GM19397 (cell line): ENCODE measurements at regions not wholly inside any gene's neighbourhood (a gene's known extent, or its start where the extent isn't known, plus 50 kb on each side); places are given as distances from the start of the nearest gene placed in this dataset.
"Not testable (repeated sequence)": the region's sequence is repeated elsewhere in the genome, so short reads cannot be mapped to it uniquely, and the experiment has no call there.

Experiments
- ATAC-seq: cut with Tn5 transposase; IDR thresholded peaks from one replicate; pipeline ENCODE4 v1.9.1; 2021; ENCODE audit warnings: mild to moderate bottlenecking, moderate library complexity; ENCODE audit not compliant: unreplicated experiment

DNA sequence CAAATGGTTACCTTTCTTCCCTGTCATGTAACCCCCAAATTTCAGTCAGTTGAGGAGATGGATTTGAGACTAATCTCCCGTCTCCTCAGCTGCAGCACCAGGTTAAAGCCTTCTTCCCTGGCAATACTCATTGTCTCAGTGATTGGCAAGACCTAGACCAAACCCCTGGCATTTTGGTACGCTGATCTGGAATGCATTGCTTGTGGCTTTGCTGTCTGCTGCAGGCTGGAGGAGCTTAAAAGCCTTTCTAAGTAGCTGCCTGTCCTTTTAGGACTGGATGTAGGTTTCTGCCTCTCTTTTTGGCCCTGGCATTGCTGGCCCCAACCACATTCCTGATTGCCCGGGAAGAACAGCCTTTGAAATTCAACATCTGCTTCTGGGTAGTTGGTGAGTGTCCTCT is 729.6 kb upstream of the GJE1 start:
- no peak for ATAC-seq

DNA sequence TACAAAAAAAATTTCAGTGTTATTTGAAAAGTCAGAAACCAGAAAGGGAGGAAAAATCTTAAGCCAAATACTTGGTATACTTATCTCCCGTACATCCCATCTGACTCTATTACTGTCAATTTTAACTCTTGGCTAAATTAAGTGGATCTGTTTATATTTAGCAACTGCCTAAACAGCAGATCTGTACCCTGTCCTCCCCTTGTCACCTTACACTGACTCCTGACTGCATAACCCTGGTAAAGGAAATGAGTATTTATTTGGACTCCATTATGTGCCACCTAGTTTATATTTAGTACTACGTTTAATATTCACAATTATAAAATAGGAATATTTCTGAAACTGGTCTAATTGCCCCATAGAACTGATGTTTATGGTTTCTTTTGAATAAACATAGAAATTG is 730.2 kb upstream of the GJE1 start:
- no peak for ATAC-seq

DNA sequence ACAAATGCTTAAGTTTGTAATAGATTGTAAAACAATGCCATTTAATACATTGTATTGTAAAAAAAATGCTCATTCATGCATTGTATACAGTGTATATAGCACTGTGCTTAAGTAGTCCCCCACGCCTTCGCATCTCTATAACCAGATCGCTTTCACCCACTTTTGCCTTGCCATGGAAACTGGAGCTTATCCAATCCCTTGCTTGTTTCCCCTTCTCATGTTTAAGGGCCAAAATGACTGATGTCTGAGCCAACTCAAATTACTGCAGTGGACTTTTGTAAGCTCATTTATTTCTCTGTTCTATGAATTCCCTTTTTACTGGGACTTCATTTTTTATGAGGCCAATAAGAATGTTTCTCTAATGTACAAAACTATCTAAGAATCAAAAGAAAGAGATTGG is 730.9 kb upstream of the GJE1 start:
- no peak for ATAC-seq

DNA sequence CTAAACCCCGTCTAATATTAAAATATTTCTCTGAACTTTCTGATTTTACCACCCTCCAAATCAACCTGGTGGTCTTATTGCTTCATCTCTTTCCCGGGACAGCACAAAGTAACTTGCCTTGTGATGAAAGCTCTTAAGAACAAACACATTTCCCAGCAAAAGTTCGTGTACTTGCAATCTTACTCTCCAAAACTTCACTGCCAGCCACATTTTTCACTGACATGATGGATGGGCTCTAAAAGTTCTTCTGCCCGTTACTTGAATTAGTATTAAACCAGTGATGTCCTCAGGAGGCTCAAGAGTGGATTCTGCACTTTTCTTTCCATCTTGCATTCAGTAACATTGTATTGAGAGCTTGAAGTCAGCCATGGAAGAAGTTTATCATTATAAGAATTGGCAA is 731.6 kb upstream of the GJE1 start:
- ATAC-seq: no peak

DNA sequence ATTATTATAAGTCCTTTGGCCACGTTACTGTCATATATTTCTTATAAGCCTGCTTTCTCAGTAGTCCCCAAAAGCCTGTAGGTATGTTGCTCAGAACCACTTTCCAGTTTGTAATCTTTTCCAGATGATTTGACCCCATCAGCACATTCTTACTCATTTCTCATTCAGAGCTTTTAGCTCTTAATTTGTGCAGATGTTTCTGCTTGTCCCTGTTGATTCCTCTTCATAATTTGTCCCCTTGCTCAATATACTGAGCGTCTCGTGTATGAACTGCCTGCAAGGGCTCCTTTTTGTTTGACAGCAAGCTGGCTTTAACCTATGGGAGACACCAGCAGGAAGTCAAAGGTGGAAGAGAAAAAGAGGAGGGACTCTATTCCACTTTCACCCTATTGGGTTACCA is 733.8 kb upstream of the GJE1 start:
- ATAC-seq: no peak

DNA sequence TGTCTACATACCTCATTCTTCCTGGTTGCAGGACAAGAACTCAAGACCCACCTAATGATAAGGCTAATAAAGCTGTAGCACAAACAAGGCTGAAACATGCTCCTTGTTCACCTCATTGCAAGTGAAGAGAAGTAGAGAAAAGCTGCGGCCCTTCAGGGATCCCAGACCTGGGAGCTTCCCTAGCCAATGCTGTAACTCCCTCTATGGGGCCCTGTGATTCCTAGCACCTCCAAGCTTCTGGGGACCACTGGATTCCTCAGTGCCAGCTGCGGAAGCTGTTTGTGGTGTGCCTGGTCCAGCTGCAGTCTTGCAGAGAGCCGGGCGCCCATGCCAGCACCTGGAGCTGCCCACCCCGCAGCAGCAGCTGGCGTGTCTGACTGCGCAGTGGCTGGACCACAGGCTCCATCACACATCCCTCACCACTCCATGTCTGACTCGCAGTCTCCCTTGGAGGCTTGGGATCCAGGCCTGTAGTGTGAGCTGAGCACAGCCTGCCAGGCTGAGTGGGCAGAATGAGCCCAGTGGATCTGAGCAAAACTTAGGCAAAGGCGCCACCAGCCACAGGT is 737.2 kb upstream of the GJE1 start:
- ATAC-seq: no peak

DNA sequence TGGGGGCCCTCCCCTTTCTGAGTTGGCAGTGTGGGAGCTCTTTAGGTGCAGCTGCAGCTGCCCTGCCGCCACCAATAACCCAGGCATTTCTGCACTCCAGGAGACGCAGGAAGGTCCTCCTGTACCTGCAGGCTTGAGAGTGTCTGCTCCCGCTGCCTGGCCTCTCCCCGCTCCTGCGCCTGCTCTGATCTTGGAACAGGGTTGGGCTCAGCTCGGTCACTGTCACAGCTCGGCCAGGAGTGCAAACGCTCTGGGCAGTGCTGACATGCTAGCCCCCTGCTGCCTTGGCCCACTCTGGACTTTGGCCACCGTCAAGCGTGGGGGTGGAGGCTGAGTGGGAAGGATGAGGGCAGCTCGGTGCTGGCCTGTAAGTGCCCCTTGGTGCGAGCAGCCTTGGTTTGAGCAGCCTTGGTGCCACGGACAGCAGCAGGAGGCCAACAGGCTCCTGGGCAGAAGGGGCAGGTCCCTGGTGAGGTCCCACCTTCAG is 738.1 kb upstream of the GJE1 start:
- no peak for ATAC-seq

DNA sequence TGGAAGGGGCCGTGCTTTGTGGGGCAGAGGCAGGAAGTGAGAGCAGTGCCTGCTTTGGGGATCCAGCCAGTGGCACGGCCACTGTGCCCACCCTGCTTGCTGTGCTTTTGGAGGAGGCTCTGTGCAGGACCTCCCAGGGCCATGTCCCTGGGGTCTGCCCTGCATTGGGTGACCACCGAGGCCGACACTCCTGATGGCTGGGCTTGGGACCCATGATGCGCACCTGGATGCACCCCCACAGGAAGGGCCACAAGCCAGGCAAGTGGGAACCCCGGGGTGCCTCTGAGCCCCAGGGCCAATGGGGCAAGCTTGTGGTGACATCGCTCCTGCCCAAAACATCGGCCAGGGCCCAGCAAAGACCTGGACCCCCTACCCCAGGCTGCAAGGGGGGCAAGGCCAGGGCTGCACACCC is 738.6 kb upstream of the GJE1 start:
- ATAC-seq: no peak

DNA sequence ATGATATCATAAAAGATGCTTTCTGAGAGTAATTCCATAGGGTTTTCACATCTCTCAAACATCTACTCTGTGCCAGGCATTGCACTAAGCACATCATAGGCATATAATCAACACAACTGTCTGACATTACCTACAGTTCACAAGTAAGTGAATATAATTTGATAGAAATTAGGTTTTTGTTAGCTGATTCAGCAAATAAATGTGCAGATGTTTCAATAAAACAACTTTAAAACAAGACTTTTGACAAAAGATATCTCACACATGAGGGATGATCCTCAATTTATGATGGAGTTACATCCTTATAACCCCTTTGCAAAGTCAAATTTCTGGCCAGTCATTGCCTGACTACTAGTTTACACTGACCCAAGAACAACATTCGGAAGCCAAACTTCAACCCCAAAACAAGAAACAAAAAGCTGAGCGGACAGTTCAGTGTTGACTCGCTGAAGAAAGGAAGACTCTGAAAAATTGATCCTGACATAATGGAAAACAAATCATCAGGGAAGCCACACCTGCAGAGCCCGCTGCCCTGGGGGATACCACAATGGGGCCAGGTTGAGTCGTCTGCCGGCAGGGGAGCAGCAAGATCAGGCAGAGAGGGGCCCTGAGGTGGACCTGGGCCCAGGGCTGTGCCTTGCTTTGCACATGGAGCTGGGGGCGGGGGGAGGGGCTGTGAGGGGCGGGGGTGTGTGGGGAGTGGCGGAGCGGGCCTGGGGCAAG is 739.2 kb upstream of the GJE1 start:
- no peak for ATAC-seq

DNA sequence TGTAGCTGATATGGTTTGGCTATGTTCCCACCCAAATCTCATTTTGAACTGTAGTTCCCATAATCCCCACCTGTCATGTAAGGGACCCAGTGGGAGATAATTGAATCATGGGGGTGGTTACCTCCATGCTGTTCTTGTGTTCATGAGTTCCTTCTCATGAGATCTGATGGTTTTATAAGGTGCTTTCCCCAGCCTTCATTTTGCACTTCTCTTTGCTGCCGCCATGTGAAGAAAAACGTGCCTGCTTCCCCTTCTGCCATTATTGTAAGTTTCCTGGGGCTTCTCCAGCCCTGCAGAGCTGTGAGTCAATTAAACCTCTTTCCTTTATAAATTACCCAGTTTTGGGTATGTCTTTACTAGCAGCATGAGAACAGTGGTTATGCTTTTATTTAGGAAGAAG is 741.6 kb upstream of the GJE1 start:
- ATAC-seq: not testable (repeated sequence)

DNA sequence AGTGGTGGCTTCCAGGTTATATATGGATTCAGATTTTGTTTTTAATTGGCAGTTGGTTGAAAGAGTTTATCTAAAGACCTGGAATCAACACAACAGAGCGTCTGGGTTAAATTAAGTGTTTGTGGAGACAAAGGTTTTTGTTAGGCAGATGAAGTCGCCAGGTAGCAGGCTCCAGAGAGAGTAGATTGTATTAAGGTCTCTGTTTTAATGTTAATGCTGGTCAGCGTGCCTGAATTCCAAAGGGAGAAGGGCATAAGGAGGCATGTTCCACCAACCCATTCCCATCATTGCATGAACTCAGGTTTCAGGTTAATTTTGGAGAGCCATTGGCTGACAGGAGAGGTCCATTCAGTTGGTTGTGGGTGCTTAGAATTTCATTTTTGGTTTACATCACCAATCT is 744.1 kb upstream of the GJE1 start:
- ATAC-seq: no peak

DNA sequence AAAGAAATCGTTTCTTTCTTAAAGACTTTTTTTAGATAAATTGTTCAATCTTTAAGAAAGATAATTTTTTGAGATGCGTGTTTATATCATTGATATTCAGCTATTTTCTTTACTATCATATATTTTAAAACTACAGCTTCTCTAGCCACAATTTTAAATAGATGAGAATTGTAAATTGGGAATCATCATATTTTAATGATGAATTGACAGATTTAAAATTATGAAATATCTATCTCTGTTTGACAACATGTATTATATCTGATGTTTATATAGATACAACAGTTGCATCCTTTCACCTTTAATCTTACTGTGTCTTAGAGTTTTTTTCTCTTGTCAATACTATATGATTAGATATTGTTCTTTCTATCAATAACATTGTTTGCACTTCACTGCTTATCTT is 762.3 kb upstream of the GJE1 start:
- ATAC-seq: no peak

DNA sequence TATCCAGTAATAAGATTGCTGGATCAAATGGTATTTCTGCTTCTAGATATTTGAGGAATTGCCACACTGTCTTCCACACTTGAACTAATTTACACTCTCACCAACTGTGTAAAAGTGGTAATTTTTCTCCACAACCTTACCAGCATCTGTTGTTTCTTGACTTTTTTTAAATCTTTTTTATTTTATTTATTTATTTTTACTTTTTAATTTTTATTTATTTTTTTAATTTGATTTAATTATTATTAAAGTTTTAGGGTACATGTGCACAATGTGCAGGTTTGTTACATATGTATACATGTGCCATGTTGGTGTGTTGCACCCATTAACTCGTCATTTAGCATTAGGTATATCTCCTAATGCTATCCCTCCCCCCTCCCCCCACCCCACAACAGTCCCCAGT is 765.9 kb upstream of the GJE1 start:
- not testable (repeated sequence) for ATAC-seq

DNA sequence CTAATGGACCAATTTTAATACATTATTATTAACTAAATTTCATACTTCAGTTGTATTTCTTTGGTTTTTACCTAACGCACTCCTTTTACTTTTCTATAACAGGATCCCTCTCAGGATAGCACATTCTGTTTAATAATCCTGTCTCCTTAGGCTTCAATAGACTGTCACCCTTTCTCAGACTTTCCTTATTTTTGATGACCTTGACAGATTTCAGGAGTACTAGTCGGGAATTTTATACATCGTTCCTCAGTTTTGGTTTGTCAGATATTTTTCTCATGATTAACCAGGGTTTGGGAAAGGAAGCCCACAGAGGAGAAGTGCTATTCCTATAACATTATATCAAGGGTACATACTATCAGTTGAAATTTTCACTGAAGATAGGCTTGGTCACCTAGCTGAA is 768.0 kb upstream of the GJE1 start:
- no peak for ATAC-seq

DNA sequence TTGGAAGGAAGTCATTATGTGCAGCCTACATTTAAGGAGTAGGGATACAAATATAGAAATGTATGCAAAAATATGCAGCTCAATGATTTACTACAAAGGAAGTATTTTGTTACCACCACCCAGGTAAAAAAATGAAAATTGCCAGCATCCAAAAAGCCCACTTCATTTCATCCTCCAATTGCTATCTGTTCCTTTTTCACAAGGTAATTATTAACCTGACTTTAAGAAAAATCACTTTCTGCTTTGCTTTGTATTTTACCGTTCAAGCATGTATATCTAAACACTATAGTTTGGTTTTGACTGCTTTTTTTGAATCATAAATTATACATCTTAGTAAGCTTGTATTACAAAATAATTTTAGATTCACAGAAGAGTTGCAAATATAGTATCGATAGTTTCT is 768.5 kb upstream of the GJE1 start:
- ATAC-seq: no peak

DNA sequence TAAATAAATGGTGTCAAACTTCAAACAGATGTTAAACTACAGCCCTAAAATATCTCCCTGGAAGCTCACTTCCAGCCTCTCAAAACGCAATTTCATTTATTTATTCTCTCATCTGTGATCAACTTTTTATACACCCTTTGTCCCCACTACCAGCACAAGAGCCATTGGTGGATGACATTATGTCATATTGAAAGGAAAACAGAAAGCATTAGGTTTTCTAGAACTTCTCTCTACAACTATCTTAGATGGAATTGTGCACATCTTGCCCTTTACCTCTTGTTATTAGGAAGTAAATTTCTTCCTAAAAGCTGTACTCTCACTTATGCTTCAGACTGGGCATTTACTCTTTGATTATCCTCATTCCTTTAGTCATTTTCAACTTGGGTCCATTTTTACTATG is 771.2 kb upstream of the GJE1 start:
- no peak for ATAC-seq

DNA sequence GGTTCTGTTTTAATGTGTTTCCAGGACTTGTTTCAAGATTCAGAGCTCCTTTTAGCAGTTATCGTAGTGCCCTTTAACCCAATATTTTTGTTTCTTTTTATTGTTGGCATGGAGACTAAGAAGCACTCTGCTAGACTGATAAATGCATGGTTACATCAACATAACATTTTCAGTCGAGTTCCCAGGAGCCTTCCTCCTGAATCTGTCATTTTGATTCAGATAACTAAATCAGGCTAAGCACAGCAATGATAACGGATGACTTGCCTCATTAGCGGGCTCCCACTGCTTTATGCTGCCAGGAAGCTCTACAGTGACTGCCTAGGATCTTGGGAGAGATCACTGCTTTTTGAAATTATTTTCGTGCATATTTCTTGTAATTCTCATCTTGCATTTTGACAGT is 772.8 kb upstream of the GJE1 start:
- ATAC-seq: no peak

DNA sequence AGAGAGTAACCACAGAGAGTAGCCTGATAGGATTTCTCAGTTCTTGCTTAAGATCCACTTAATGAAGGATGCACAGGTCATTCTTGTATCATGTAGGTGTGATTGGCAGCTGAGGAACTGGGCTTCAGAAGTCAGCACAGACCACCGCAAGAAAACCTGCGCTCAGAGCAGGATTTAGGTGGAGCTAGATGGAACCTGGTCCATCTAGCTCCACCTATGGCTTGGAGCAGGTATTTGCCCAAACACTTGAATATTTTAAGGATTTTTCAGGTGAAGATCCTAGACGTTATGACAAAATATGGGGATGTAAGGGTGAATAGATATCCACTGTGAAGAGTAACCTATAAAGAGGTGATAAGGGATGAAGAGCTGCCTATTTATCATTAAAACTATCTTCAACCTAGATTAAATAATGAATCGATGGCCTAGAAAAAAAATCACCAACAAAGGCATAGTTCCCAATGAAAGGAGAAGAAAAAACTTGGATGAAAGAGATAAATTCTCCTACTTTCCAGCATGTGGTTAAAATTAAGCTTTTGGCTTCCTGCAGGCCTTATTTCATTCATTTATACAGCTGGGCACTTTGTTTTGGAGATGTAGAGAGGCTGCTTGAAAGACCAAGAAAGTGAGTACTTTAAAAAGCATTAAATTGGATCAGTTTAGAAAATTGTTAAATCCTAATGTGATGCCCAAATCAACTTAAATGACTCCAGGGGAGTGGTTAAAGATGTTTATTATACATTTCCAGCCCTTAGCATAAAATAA is 778.4 kb upstream of the GJE1 start:
- ATAC-seq: no peak

DNA sequence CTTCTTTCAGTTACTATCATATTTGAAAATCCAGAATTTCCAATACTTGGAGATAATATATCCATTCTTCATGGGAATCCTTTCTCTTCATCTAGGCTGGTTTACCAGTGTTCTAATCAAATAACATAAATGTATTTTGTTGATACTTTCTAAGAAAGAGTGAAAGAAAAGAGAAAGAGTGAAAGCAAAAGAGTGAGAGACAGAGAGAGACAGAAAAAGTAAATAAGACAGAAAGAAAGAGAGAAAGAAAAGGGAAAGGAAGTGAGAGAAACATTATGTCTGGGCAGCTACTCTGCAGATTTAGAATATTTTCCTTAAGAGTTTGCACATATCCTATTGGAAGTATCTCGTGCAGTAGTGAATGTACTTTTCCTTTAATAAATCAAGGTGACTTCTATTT is 781.0 kb upstream of the GJE1 start:
- ATAC-seq: no peak

DNA sequence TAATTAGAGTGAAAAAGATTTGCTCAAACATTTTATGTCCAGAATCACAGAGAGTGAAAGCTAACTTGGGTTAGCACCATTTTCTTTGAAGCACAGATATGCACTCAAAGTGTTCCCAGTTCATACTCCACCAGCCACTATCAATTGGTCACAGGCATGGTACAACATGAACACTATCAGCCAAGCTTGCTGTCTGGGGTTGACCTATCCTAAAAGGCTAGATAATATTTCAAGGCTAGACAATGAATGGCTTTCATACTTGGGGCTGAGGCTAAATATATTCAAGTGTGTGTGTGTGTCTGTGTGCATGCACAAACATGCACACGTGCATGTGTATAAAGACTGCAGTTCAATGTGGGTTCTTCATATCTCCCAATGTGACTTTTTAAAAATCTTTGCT is 783.0 kb upstream of the GJE1 start:
- no peak for ATAC-seq

DNA sequence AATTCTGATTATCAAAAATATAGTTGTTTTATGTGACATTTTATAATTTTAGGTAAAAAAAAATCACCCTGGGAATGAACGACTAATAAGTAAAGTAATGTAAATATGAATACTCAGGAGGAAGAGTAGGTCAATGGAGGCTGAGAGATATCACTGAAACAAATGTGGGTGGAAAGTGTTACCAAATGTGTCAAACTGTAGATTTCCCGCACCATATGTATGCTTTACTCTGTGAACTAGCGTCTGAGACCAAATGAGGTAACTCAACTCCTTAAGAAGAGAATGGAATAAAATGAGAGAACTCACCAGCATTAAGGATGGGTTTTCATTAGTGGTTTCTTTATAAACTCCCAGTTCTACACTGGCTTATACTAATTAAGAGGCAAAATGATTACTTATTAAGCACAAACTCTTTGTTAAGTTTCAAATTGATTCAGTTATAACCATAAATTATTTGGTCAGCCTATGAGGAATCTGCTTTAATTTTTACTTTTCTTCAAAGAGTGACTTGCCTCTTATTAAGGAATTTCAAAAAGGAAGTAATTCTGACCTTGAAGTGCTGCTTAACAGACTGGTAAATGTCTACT is 784.7 kb upstream of the GJE1 start:
- no peak for ATAC-seq

DNA sequence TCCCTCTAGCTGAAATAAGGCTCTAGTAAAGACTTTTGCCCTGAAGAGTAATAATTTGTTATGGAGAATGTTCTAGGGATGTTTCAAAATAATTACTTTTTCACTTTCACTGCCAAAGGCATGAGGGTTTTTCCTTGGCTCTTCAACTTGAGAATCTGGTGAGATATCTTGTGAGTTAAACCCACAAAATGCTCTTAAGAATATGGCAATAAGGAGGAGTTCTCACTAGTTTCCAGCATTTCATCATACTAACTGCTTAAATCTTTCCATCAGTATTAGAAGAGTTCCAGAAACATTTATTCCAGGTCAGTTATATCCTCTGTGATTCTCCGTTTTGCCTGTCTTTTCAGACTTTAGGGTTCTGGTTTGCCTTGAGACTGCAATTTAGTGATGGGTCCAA is 785.6 kb upstream of the GJE1 start:
- no peak for ATAC-seq
